NCI-H524 (cell line): ENCODE measurements at regions not wholly inside any gene's neighbourhood (a gene's known extent, or its start where the extent isn't known, plus 50 kb on each side); places are given as distances from the start of the nearest gene placed in this dataset.
"Not testable (repeated sequence)": the region's sequence is repeated elsewhere in the genome, so short reads cannot be mapped to it uniquely, and the experiment has no call there.

ENCODE experiments used
- DNase-seq, 2 experiments: peaks; one replicate each; lab custom pipeline; 2025; lab: John Stamatoyannopoulos, UW

DNA sequence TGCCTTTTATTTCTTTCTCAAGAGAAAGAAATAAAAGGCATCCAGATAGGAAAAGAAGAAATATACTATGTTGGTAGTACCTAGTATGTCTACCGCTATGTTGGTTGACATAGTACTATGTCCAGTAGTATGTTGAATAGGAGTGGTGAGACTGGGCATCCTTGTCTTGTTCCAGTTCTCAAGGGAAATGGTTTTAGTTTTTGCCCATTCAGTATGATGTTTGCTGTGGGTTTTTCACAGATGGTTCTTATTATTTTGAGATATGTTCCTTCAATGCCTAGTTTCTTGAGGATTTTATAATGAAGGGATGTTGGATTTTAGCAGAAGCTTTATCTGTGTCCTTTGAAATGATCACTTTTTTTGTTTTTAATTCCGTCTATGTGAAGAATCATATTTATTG, 53.0 kb upstream of the CSNK1A1L start:
- DNase-seq = no peak

DNA sequence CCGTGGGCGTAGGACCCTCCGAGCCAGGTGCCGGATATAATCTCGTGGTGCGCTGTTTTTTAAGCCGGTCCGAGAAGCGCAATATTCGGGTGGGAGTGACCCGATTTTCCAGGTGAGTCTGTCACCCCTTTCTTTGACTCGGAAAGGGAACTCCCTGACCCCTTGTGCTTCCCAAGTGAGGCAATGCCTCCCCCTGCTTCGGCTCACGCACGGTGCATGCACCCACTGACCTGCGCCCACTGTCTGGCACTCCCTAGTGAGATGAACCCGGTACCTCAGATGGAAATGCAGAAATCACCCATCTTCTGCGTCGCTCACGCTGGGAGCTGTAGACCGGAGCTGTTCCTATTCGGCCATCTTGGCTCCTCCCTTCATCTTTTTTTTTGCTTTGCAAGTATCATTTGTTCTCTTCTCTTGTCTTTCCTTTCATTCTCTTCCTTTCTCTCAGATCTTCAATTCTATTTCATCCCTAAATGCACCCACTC, 50.2 kb upstream of the CSNK1A1L start:
- not testable (repeated sequence) for DNase-seq
